ENCODE measurements at regions not wholly inside any gene's neighbourhood (a gene's known extent, or its start where the extent isn't known, plus 50 kb on each side); places are given as distances from the start of the nearest gene placed in this dataset.

GRCh38 chr17:55641676-55642081 lies 81.0 kb downstream of the TMEM100 start:
- no peaks in the 10 kb centered on the region for H3K36me3 ChIP-seq (ENCODE audit: insufficient read depth, low read length)
- no peaks in the 10 kb centered on the region for H3K27me3 ChIP-seq (ENCODE audit: insufficient read depth, low read length, poor library complexity, severe bottlenecking)
- TF ChIP-seq CTCF (conservative IDR thresholded peaks at IDR 0.05; ENCODE audit: low read length) (peak; percentile 76), EZH2phosphoT487 (IDR thresholded peaks at IDR 0.05; ENCODE audit: borderline replicate concordance) (no peak)
- H4K20me1 ChIP-seq (ENCODE audit: insufficient read depth, low read length, poor library complexity, severe bottlenecking) = no peaks in the 10 kb centered on the region
- H2AFZ ChIP-seq (ENCODE audit: low read length) = no peak overlapping the region
- no peak overlapping the region for H3K9ac ChIP-seq (ENCODE audit: low read depth, low read length, poor library complexity, severe bottlenecking)
- H3K9me2 ChIP-seq (replicated peaks; ENCODE audit: low read depth, low read length) = no peaks in the 10 kb centered on the region
- H3K79me2 ChIP-seq (ENCODE audit: insufficient read depth, low read length) = no peaks in the 10 kb centered on the region
- no peak overlapping the region for H3K4me3 ChIP-seq (ENCODE audit: low read length, poor library complexity, severe bottlenecking)
- H3F3A ChIP-seq (ENCODE audit: low read depth) = no peaks in the 10 kb centered on the region
- no peaks in the 10 kb centered on the region for H3K9me3 ChIP-seq (ENCODE audit: insufficient read depth, low read depth, low read length)
- no peak overlapping the region for H3K4me2 ChIP-seq (ENCODE audit: low read depth, low read length, poor library complexity, severe bottlenecking)
- H3K4me1 ChIP-seq (ENCODE audit: insufficient read depth, low read length, poor library complexity, severe bottlenecking) = peaks cover 17% of the 10 kb centered on the region

GRCh38 chr17:55639096-55639495 lies 83.6 kb downstream of the TMEM100 start:
- no peaks in the 10 kb centered on the region for H3K9me2 ChIP-seq (replicated peaks; ENCODE audit: low read depth, low read length)
- no peaks in the 10 kb centered on the region for H3K79me2 ChIP-seq (ENCODE audit: insufficient read depth, low read length)
- no peaks in the 10 kb centered on the region for H3K9me3 ChIP-seq (ENCODE audit: insufficient read depth, low read depth, low read length)
- no peak overlapping the region for H3K4me3 ChIP-seq (ENCODE audit: low read length, poor library complexity, severe bottlenecking)
- no peak for TF ChIP-seq CTCF (conservative IDR thresholded peaks at IDR 0.05; ENCODE audit: low read length)
- no peak for TF ChIP-seq EZH2phosphoT487 (IDR thresholded peaks at IDR 0.05; ENCODE audit: borderline replicate concordance)
- H3F3A ChIP-seq (ENCODE audit: low read depth) = no peaks in the 10 kb centered on the region
- H3K36me3 ChIP-seq (ENCODE audit: insufficient read depth, low read length) = no peaks in the 10 kb centered on the region
- H4K20me1 ChIP-seq (ENCODE audit: insufficient read depth, low read length, poor library complexity, severe bottlenecking) = no peaks in the 10 kb centered on the region
- H3K9ac ChIP-seq (ENCODE audit: low read depth, low read length, poor library complexity, severe bottlenecking) = no peak overlapping the region
- no peaks in the 10 kb centered on the region for H3K27me3 ChIP-seq (ENCODE audit: insufficient read depth, low read length, poor library complexity, severe bottlenecking)
- H3K4me1 ChIP-seq (ENCODE audit: insufficient read depth, low read length, poor library complexity, severe bottlenecking) = peaks cover 17% of the 10 kb centered on the region
- no peak overlapping the region for H3K4me2 ChIP-seq (ENCODE audit: low read depth, low read length, poor library complexity, severe bottlenecking)
- no peak overlapping the region for H2AFZ ChIP-seq (ENCODE audit: low read length)

- H3K9me3 ChIP-seq (ENCODE audit: insufficient read depth, low read depth, low read length) = no peaks in the 10 kb centered on the region
- H3K4me1 ChIP-seq (ENCODE audit: insufficient read depth, low read length, poor library complexity, severe bottlenecking) = no peaks in the 10 kb centered on the region
- TF ChIP-seq CTCF (conservative IDR thresholded peaks at IDR 0.05; ENCODE audit: low read length) (no peak), EZH2phosphoT487 (IDR thresholded peaks at IDR 0.05; ENCODE audit: borderline replicate concordance) (no peak)
- H3K27me3 ChIP-seq (ENCODE audit: insufficient read depth, low read length, poor library complexity, severe bottlenecking) = no peaks in the 10 kb centered on the region
- no peak overlapping the region for H2AFZ ChIP-seq (ENCODE audit: low read length)
- H3K4me2 ChIP-seq (ENCODE audit: low read depth, low read length, poor library complexity, severe bottlenecking) = no peak overlapping the region
- H3K9me2 ChIP-seq (replicated peaks; ENCODE audit: low read depth, low read length) = no peaks in the 10 kb centered on the region
- H3F3A ChIP-seq (ENCODE audit: low read depth) = no peaks in the 10 kb centered on the region
- H3K79me2 ChIP-seq (ENCODE audit: insufficient read depth, low read length) = no peaks in the 10 kb centered on the region
- no peaks in the 10 kb centered on the region for H3K36me3 ChIP-seq (ENCODE audit: insufficient read depth, low read length)
- no peaks in the 10 kb centered on the region for H4K20me1 ChIP-seq (ENCODE audit: insufficient read depth, low read length, poor library complexity, severe bottlenecking)
- H3K4me3 ChIP-seq (ENCODE audit: low read length, poor library complexity, severe bottlenecking) = no peak overlapping the region
- H3K9ac ChIP-seq (ENCODE audit: low read depth, low read length, poor library complexity, severe bottlenecking) = no peak overlapping the region
These were observed 87.3 kb downstream of the TMEM100 start for GRCh38 chr17:55635253-55635914.
